ENCODE measurements at regions not wholly inside any gene's neighbourhood (a gene's known extent, or its start where the extent isn't known, plus 50 kb on each side); places are given as distances from the start of the nearest gene placed in this dataset.

DNA sequence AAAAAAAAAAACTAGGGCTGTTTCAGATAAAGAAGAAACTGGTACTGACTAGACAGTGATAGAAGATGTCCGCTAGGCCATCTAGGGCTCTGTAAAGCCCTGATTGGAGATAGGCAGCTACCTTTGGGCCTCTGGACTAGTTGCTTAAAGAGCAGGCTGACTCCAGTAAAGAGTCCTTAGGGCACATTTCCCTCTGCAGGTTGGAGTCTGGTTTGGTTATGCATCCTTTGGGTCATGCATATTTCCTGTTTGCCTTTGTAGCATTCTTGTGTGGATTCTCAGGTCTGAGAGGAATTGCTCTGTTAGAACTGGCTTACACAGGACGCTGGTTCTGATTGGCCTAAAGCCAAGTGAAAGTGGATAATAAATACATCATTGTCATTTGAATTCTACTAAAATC is 165.5 kb upstream of the LRRN1 start:
- CTCF ChIA-PET = no interaction called here
- POLR2A ChIA-PET = interaction anchor here (0.5 kb wide), 1 partner anchor 1404 kb away, joined by 4 read pairs; no protein-coding TSS in a partner anchor

DNA sequence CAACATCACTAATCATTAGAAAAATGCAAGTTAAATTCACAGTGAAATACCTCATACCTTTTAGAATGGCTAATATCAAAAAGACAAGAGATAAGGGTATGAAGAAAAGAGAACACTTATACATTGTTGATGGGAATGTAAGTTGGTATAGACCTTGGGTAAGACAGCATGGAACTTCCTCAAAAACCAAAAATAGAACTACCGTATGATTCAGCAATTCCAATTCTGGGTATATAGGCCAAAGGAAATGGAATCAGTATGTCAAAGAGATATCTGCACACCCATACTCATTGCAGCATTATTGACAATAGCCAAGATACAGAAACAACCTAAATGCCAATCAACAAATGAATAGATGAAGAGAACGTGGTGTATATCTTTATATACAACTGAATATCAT is 166.8 kb upstream of the LRRN1 start:
- ChIA-PET POLR2A (no interaction called here), CTCF (no interaction called here)

DNA sequence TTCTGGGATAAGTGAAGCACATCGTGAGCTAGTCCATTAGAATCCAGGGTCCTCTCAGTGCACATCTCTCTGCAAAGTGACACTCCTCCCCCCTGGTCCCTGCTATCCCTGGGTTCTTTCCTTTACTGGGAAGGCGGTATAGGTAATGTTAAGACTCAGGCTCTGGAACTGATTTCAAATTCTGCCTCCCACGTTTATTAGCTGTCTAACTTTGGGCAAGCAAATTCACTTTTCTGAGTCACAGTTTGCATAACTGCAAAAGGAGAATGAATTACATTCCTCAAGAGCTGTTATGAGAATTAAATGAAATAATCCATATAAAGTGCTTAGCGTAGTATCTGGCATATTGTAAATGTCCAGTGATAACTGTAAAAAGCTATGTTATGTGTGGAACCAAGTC is 168.1 kb upstream of the LRRN1 start:
- POLR2A ChIA-PET = no interaction called here
- CTCF ChIA-PET = no interaction called here

DNA sequence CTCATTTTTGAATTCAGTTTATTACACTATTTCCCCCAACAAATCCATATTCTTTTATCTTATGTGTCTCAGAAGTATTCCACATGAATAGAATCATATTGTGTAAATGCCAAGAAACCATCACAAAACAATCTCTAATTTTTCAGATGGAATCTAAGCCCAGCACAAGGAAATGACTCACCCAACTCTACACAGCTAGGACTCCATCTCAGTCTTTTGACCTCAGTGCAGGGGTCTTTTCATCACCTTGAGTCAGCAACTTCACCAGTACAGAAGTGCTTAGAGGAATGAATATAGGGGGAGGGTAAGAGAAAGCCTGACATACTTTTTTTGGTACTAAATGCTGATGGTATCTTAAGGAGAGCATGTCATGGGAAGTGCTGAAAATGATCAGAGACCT is 169.3 kb upstream of the LRRN1 start:
- ChIA-PET POLR2A (no interaction called here), CTCF (no interaction called here)

DNA sequence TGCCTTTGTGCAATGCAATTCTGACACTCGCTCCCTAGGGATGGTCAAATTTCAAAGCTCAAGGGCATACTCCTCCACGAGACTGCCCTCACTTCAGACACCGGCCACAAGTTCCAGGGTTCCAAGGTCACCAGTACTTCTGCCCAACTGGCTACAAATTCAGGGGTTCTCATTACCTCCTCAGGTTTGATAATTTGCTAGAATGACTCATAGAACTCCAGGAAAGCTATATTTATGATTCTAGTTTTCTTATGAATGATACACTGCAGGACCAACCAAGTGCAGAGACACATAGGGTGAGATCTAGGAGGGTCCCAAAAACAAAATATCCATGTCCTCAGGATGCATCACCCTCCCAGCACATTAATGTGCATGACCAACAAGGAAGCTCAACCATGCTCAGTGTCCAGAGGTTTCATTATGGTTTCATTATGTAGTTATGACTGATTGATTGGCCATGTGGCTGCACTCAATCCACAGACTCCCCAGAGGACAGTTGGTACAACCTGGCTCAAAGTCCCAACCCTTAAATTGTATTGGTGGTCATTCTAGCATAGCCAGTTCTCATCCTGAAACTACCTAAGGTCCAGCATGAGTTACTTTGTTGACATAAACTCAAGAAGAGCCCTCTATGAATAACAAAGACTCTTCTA is 170.4 kb upstream of the LRRN1 start:
- CTCF ChIA-PET = no interaction called here
- POLR2A ChIA-PET = no interaction called here

DNA sequence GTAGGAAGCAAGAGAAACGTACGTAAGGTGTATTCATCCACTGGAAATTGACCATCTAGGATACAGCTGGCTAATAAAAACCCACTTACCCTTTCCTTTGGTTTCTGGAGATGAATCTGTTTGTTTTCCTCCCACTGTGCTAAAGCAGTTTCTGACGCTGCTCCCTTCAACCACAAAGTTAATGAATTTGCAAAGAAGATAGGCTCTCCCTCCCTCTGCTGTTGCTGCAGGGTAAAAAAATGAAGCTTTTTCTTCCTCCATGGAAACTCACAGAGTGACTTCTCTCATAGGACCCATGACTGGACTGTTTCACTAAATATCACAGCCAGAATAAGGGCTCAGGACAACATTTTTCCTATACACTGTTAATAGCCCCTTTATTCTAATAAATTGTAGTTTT is 172.1 kb upstream of the LRRN1 start:
- CTCF ChIA-PET = no interaction called here
- POLR2A ChIA-PET = no interaction called here

DNA sequence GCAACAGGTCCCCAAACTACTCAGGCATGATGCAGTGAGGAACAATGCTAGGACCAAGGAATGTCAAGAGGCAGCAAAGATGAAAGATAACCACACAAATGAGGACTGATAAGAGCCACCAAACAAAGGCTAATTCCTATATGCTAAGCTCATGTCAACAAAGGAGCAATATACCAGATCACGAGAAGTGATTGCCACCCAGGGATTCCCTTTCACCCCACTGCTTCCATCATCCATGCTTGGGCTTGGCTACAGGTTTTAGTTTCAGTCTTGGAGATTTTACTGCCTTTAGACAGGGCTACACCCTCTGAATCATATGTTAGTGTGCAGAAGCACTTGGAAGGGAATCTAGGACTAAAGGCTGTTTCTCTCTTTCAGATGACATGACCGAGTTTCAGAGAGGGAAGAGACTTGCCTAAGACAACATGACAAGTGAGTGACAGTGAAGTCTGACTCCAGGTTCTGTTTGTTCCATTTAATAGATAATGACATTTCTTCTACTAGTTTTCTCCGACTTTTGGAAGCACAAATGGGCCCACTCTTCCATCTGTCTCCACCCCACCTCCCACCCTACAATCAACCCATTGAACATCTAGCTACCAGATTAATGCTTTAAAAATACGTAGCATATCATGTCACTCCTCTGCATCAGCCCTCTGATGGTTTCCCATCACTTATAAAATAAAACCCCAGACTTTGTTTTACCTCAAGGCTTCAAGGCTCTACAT is 173.5 kb upstream of the LRRN1 start:
- ChIA-PET CTCF (no interaction called here), POLR2A (no interaction called here)

DNA sequence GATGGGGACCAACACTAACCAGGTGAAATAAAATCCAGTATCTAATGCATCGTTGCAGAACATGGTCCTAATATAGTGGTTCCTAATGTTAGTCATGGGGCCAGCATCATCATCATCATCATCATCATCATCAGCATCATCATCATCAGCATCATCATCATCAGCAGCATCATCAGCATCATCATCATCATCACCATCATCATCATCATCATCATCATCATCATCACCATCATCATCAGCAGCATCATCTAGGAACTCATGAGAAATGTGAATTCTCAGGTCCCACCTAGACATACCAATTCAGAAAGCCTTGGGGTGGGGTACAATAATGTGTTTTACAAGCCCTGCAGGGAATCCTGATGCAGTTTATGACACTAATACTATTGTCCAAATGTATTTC is 179.4 kb upstream of the LRRN1 start:
- ChIA-PET CTCF (no interaction called here), POLR2A (no interaction called here)

DNA sequence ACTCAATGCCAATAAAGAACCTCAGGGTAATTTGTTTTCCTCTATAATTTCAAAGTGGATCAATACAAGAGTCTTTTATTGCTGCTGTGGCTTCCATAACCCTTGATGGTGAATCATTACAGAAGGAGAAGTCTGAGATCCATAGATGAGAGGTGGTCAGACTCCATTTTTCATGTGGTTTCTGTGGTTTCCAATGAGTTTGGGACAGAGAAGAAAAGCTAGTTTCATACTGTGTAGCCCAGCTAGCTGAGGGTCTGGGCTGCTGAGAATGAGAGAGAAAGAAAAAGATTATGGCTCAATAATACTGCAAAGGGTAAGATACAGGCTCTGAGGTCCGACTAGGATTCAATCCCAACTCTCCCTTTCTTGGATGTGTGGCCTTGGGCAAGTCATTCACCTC is 180.6 kb upstream of the LRRN1 start:
- ChIA-PET POLR2A (no interaction called here), CTCF (no interaction called here)

DNA sequence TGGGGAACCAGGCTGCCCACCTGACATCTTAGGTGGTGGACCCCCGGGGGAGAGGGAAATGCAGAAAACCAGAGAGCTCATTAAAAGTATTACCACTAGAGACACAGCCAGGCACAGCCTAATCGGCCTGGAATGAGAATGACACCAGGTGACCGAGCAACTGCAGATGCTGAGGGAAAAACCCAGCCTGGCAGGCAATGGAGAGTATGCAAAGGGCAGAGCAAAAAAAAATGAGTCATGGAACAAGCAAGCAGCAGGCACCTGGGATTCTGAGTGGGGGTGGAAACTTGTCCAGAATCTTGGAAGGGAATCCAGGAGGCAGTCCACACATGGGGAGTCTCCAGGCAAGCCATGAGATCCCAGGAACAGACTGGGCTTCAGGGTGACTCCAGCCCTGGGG is 183.7 kb upstream of the LRRN1 start:
- ChIA-PET POLR2A (no interaction called here), CTCF (no interaction called here)

DNA sequence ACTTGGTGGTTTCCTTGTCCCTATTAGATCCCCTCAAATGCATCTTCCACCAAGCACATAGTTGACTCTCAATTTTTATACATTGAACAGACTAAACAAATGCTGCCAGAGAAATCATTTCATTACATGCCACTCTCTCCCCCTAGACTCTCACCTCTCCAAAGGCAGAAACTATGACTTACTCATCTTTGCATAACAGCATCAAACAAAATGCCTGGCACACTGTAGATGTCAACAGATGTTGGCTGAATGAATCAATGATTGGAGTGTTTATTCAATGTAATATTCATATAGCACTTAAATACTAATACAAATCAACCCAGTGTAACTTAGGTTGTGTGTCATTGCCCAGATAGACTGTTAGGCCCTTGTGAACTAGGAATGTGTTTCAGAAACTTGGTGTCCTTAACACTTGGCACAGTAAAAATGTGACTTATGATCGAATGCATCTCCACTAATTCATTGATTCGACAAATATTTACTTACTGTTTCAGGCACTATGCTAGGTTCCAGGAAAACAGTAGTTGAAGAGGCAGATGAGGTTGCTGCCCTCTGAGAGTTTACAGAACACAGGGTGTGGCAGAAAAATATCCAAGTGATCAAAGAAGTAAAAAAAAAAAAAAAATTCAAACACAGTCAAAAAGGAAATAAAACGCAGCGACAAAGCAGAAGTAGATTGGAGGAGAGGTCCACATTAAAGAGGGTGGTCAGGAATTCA is 188.5 kb upstream of the LRRN1 start:
- CTCF ChIA-PET = no interaction called here
- POLR2A ChIA-PET = no interaction called here

DNA sequence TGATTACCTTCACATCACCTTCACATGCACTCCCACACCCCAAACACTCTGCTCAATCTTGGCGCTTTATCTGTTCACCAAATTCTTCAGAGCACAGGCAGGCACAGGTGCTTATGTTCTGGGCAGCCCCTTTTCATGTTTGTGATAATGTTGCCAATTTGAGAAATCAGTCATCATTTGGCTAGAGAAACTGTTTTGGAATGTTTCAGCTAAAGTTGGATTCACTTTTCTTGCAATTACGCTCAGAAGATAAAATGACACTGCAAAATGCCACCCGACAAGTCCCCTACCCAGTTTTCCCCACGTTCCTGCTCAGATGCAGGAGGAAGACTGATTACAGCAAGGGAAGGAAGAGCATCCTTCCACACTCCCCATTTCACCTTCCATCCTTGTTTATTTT is 192.9 kb upstream of the LRRN1 start:
- ChIA-PET POLR2A (no interaction called here), CTCF (no interaction called here)

DNA sequence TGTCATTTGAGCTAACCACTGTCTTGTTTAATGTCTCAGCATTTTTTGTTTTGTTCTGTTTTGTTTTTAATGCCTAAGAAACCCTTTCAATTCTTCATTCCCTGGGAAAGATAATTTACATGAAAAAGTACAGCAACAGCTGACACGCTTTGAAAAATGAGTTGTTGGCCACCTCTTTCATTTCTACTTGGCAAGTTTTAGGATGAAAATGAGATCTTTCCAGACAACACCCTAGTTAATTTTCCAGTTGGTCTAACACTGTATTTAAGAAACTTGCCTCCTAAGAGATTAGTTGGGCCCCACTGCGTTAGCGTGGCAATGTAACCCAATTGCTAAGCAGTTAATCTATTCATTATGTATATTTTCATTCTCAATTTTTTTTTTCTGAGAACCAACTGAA is 194.0 kb upstream of the LRRN1 start:
- ChIA-PET CTCF (no interaction called here), POLR2A (no interaction called here)

DNA sequence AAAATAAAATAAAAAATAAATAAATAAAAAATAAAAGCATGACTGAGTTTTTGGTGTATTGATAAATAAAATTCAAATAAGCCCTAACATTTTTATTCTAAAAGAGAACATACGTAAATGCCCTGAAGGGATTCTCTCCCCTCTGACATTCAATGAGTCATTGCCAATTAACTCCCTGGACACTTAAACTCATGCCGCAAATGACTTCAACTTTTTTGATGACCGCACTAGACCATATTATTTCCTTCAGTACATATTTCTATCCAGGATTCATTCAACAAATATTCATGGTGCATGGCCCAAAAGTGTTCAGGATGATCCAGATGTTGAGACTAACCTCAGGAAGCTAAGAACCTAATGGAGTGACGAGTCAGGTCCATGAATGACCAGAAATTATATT is 195.9 kb upstream of the LRRN1 start:
- ChIA-PET CTCF (no interaction called here), POLR2A (no interaction called here)

DNA sequence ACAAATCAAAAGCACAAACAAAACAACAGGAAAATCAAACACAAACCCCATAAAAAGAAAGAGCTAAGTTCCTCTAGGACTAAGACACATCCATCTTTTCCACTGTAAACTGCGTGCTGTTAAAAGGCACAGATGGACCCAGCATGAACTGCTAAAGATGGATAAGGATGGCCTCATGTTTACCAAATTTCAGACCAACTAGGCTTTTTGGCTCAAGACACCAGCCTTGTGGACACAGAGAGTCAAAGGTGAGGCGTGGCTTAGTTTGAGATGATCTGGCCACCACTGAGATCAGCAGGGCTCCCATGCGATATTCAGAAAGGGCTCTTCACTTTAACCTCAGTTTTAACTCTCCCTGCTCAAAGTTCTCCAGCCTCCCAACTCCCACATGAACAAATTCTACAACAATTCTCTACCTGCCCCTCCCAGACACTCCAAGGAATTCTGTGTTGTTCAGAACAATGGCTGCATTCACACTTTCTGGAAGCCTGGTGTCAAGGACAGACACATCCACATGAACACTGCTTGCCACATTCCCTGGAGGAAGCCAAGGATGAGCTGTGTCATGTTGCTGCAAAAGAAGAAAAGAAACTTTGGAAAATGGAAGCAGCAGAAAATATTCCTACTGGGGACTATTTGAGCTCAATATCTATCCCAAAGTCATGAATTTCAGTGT is 198.4 kb upstream of the LRRN1 start:
- POLR2A ChIA-PET = no interaction called here
- CTCF ChIA-PET = no interaction called here

DNA sequence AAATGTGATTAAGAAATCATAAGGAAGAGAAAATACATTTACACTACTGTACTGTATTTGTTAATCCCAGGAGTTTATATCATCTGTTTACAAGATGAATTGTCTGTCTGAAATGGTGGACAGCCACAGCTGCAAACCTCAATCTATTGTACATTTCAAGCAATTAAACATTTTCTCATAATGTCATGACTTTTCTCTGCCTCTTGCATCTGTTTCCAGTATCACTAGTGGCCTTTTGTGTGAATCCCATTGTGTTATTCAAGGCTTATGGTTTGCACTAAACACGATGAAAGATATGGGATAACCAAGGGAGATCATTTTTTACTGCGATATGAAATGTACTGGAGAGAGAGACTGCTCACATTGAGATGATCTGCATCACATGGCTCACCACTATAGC is 200.2 kb upstream of the LRRN1 start:
- ChIA-PET POLR2A (no interaction called here), CTCF (no interaction called here)

DNA sequence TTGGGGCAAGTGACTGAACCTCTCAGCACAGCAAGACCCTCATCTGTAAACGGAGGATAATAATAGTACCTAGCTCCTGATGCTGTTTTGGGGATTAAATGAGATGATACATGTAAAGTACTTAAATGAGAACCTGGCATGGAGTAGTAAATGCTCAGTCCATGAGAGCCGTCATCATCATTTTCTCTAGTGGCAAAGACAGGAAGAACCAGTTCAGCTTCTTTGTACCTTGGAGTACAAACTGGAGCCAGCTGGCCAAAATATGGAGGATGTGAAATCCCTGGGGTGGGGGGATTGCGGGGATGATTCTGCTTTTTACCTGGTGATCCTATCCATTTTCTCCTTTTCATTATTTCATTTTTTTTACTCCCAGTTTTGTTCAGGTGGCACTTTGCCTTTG is 204.2 kb upstream of the LRRN1 start:
- ChIA-PET CTCF (no interaction called here), POLR2A (no interaction called here)

DNA sequence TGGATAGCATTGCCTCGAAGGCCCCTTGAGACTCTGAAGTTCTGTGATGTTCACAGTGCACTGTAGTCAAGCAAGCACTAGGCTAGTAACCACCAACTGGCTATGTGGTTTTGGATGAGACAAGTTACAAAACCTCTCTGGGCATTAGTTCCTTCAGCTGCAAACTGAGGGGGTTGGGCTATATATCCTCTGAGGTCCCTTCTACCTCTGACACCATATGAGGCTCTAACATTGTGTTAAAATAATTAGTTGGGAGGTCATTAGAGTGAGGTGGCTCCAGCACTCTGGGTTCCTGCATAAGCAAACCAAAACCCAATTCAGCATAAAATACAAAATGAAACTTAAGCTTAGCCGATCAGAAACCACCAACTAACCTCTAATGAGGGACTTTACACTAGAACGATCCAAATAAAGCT is 209.5 kb upstream of the LRRN1 start:
- POLR2A ChIA-PET = no interaction called here
- CTCF ChIA-PET = no interaction called here

DNA sequence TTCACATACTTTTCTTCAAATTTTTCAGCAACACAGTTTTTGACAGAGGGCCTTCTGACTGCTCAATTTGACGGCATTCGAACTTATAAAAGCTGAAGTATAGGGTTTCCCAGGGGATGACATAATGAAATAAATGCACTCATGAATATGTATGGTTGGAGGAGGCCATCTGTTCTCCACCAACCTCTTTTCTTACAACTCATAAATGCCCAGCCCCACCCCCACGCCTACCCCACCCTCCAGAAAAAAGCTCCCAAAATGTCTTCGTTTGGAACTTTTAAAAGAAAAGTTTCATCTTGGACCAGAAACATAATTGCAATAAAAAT is 211.6 kb upstream of the LRRN1 start:
- ChIA-PET POLR2A (no interaction called here), CTCF (interaction anchor here (0.6 kb wide), 1 partner anchor 594 kb away, joined by 4 read pairs; no protein-coding TSS in a partner anchor)

DNA sequence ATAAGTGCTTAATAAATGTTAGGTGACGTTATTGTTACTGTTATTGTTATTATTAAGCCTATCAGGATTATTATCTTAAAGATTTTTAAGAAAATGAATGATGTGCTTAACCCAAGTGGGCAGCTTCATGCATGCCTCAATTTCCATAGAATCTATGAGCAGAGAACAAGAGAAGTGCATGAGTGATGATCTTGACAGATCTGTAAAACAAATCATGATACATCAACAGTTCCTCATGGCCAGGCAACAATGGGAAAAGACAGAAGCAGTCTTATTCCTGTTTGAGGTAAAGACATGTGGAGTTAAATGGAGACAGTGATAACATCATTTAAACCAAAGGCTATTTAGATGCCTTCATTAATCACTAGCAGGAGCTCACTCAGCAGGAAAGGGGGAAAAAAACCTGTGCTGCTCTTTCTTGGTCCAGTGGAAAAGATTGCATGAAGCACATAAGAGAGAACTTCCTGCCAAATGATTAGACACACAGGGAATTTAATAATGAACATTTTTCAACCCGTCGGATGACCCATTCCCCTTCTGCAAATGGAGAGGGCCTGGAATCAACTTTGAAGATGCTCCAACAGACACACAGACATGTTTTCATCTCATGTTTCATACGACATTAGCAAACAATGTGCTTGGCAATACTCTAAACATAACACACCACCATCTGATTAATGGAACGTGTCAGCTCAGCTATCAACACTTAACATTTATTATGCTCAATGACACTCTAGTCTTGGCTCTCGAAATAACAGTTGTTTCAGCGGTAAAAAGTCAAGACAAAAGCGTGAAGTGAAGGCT is 212.2 kb upstream of the LRRN1 start:
- CTCF ChIA-PET = no interaction called here
- POLR2A ChIA-PET = no interaction called here

DNA sequence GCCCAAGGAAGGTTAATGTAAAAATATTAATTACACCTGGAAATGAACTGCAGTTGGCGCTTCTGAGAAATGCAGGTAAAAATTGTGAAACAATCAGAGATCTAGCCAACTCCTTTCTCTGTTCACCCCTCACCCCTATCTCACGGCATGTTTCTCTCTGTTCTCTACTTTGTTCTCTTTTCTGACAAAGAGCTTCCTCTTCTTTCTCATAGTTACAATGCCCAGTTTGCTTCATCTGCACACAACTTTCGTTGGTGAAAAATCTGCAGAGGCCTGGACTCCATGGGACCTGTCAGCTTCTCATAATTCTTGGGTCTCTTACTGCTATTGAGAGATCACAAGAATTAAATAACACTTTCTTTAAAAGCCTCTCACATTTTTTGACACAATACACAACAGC is 212.9 kb upstream of the LRRN1 start:
- ChIA-PET POLR2A (no interaction called here), CTCF (no interaction called here)

Data from activated CD8-positive, alpha-beta memory T cell treated with anti-CD3 and anti-CD28 coated beads for 36 hours (primary cell).